ENCODE measurements at regions not wholly inside any gene's neighbourhood (a gene's known extent, or its start where the extent isn't known, plus 50 kb on each side); places are given as distances from the start of the nearest gene placed in this dataset.

DNA sequence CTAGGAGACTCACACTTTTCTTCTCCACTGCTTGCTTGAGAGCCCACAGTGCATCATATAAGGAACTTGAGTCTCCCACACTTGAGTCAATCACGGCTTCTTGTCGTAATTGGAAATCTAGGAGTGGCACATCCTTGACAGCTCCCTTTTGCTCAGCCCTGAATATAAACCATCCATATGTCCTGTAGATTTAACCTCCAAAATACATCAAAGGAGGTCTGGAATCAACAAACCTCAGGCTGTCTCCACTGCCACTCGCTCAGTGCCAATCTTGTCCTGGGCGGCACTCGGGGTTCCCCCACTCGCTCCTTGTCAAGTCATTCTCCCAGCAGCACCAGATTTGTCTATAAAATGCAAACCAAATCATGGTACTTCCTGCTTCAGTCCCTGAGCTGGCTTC is 84.4 kb upstream of the UQCRFS1 start:
- Histone ChIP-seq H3K9me3 (ENCODE audit: insufficient read depth, low read length) (no peaks in the 10 kb centered on the region), H3K4me2 (ENCODE audit: low read length) (no peak overlapping the region), H3K9ac (ENCODE audit: low read length) (no peak overlapping the region), H3K27me3 (ENCODE audit: low read depth, low read length) (0 out of 2 replicates have a peak, but pooled peaks cover 8% of the 10 kb centered on the region), H3K27ac (ENCODE audit: low read length) (no peak overlapping the region), H3K36me3 (replicated peaks; ENCODE audit: low read depth, low read length) (no peaks in the 10 kb centered on the region), H3K4me3 (ENCODE audit: low read length) (no peak overlapping the region), H3K4me1 (ENCODE audit: low read length) (no peaks in the 10 kb centered on the region), H3K79me2 (ENCODE audit: low read length) (no peaks in the 10 kb centered on the region), H2AFZ (ENCODE audit: low read depth, low read length) (no peak overlapping the region), H4K20me1 (ENCODE audit: insufficient read depth, low read length) (no peaks in the 10 kb centered on the region)
- TF ChIP-seq, protein P1, sequence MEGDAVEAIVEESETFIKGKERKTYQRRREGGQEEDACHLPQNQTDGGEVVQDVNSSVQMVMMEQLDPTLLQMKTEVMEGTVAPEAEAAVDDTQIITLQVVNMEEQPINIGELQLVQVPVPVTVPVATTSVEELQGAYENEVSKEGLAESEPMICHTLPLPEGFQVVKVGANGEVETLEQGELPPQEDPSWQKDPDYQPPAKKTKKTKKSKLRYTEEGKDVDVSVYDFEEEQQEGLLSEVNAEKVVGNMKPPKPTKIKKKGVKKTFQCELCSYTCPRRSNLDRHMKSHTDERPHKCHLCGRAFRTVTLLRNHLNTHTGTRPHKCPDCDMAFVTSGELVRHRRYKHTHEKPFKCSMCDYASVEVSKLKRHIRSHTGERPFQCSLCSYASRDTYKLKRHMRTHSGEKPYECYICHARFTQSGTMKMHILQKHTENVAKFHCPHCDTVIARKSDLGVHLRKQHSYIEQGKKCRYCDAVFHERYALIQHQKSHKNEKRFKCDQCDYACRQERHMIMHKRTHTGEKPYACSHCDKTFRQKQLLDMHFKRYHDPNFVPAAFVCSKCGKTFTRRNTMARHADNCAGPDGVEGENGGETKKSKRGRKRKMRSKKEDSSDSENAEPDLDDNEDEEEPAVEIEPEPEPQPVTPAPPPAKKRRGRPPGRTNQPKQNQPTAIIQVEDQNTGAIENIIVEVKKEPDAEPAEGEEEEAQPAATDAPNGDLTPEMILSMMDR (IDR thresholded peaks at IDR 0.05; ENCODE audit: low read depth, low read length) = no peak

DNA sequence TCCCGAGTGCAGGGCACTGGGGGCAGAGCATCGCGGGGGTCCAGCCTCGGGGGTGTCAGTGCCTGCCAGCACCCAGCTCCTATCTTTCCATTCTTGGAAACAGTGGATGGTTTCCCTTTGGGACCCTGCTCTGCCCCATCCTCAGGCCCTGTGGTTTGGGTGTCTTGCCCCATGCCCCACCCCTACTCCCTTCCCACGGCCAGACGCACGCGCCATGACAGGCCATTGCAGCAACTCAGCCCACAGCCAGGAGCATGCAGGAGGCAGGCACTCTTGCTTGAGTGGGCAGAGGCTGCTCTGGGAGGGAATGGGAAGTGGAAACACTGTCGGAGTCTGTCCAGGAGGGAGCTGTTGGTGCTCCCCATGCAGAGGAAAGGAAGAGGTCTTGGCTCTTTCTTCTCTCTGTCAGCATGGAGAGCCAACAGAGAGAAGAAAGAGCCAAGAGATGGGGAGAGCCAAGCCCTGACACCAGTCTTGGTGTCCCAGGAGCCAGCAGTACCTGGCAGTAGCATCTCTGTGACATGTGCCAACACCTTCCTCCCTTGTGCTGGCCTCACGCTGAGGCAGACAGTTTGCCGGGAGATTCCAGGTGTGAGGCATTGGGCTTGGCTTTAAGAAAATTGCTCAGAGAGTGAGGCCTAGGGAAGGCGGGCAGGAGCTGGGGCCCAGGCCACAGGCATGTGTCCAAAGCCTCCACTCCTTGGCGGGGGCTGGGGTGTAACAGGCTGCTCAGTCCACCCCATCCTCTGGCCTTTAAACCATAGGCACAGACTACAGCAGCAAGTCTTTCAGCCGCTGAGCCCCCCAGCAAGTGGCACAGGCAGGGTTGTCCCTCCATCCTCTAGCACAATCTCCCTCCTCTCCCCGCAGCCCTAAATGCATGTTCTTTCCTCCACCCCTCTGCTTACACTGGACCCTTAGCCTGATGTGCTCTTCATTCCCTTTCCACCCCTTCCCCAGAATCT is 86.7 kb upstream of the UQCRFS1 start:
- no peaks in the 10 kb centered on the region for H3K4me1 ChIP-seq (ENCODE audit: low read length)
- H3K9ac ChIP-seq (ENCODE audit: low read length) = no peak overlapping the region
- H3K9me3 ChIP-seq (ENCODE audit: insufficient read depth, low read length) = no peaks in the 10 kb centered on the region
- peaks cover 19% of the 10 kb centered on the region for H3K27me3 ChIP-seq (ENCODE audit: low read depth, low read length)
- no peak overlapping the region for H3K4me3 ChIP-seq (ENCODE audit: low read length)
- H2AFZ ChIP-seq (ENCODE audit: low read depth, low read length) = no peak overlapping the region
- TF ChIP-seq, protein P1 (IDR thresholded peaks at IDR 0.05; ENCODE audit: low read depth, low read length) = no peak
- no peak for TF ChIP-seq EZH2phosphoT487 (IDR thresholded peaks at IDR 0.05; ENCODE audit: low read depth)
- H3K36me3 ChIP-seq (replicated peaks; ENCODE audit: low read depth, low read length) = no peaks in the 10 kb centered on the region
- no peaks in the 10 kb centered on the region for H4K20me1 ChIP-seq (ENCODE audit: insufficient read depth, low read length)
- no peak overlapping the region for H3K4me2 ChIP-seq (ENCODE audit: low read length)
- no peaks in the 10 kb centered on the region for H3K79me2 ChIP-seq (ENCODE audit: low read length)
- no peak overlapping the region for H3K27ac ChIP-seq (ENCODE audit: low read length)

DNA sequence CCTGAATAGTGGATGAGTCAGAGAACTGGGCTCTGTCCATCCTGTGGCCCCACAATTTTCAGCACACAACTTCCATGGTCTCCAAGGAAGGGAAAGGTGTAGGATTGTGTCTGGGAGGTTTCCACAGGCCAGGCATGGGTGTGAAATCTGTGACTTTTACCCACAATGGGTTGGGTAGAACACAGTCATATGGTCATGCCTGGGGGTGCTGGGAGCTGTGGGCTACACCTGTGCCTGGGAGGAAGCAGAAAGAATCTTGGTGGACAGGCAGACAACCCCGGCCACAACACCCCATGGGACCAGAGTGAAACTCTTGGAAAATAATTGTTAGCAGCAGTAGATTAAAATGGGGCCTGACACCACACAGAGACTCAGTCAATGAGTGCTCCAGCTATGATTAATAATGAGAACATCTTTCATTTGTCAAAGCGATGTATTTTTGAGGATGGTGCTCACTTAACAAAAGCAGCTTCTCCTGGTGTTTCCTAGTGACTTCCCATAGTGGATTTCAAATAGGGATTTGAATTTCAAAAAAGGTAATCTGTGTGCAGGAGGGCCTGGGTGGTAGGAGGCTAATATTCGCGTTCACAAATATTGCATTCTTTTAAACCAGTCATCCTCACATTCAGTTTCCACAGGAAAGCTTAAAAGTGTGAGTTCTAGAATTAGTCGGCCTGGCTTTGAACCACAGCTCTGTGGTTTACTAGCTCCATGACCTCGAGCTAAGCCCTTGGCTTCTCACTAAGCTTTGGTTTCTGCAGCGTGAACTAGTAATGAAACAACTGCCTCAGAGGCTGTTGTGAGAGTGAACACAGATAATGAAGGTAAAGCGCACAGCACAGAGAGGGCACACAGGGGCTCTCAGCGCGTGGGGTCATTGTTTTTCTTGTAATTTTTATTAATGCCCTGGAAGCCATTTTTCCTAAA is 89.3 kb upstream of the UQCRFS1 start:
- Histone ChIP-seq H4K20me1 (ENCODE audit: insufficient read depth, low read length) (no peaks in the 10 kb centered on the region), H2AFZ (ENCODE audit: low read depth, low read length) (no peak overlapping the region), H3K27me3 (ENCODE audit: low read depth, low read length) (peaks cover 16% of the 10 kb centered on the region), H3K27ac (ENCODE audit: low read length) (no peak overlapping the region), H3K36me3 (replicated peaks; ENCODE audit: low read depth, low read length) (no peaks in the 10 kb centered on the region), H3K4me2 (ENCODE audit: low read length) (no peak overlapping the region), H3K9ac (ENCODE audit: low read length) (no peak overlapping the region), H3K4me1 (ENCODE audit: low read length) (no peaks in the 10 kb centered on the region), H3K9me3 (ENCODE audit: insufficient read depth, low read length) (no peaks in the 10 kb centered on the region), H3K4me3 (ENCODE audit: low read length) (no peak overlapping the region), H3K79me2 (ENCODE audit: low read length) (no peaks in the 10 kb centered on the region)
- TF ChIP-seq EZH2phosphoT487 (IDR thresholded peaks at IDR 0.05; ENCODE audit: low read depth) = no peak
- TF ChIP-seq, protein P1 (IDR thresholded peaks at IDR 0.05; ENCODE audit: low read depth, low read length) = no peak
